ENCODE measurements at regions not wholly inside any gene's neighbourhood (a gene's known extent, or its start where the extent isn't known, plus 50 kb on each side); places are given as distances from the start of the nearest gene placed in this dataset.

DNA sequence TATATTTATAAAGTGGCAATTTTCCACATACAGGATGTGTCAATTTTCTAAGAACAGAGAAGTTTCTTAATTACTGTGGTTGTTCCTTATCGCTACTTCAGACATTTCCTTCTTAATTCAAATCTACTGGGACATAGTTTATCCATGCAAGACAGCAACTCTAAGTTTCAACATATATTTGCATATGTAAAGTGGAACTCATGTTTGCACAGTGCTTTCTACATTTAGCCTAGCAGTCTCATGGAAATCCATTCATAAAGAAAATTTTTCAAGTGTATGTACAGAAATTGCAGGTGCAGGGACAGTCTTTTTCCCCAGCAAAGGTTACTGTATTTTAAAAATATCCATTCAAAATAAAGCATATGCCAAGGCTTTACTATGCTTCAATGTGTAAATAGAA, 956.7 kb upstream of the SEL1L start:
- DNase-seq = no peak

DNA sequence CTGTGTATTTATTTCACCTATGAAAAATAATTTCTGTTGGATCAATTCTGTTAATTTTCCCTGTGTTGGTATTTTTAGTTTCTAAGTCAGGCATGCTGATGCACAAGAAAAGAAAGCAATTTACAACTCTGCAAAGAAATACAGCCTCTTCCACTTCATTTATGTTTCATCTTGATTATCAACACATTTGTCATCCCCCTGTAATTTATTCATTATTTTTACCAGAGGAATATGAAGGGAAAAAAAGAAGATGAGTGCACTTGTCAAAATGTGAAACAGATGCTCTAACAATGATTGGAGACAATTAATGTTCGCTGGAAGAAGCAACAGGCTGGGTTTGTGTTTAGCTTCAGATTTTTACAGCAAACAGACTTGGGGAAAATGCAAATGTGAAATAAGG, 958.5 kb upstream of the SEL1L start:
- no peak for DNase-seq

DNA sequence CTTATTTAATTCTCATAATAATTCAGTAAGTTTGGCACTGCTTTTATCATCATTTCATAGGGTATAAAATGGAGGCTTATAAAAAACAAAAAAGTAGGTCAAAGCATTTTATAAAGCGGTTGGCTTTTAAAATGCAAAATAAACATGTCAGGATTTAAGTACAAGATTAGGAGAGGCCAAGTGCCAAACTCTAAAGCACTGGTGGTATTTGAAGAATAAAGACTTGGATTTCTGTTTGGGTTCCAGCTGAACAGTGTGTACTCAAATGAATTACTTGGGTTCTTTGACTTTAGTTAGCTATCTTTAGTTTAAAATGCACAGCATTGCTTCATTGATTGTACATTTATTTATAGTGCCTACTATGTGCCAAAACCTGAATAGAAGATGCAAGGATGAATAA, 966.6 kb upstream of the SEL1L start:
- DNase-seq = no peak

DNA sequence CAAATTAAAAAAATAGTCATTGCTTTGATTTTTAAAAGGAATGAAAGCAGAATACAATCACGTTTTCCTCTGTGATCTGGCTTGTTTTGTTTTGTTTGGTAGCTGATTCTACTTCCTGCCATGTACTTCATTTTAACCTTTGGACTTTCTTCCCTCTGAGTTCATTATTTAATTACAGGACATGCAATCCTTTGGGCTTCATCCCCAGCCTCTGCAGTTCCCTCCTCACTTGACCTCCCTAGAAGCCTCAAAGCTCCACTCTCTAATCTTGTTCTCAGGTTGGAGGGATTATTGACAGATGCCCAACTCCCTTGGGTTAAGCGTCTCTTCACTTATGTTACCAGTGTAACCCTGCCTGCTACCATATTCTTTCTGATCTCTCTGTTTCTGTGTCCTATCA, 967.9 kb upstream of the SEL1L start:
- DNase-seq = no peak

DNA sequence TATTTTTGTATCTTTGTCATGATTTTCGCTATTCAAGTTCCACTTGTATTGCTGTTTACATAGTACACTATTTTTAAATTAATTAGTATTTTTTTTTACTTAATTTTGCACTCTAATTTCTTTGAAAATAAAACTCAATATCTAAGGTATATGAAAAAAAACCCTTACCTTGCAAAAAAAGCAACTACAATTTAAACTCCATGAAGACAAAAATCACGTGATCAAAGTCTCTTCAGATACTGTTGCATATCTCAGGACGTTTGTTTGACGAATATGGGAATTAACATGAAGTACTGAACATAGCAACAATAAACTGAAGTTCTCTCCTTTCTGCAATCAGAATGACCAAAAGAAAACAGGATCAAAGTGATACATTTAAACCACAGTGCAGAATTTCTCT, 968.4 kb upstream of the SEL1L start:
- no peak for DNase-seq

DNA sequence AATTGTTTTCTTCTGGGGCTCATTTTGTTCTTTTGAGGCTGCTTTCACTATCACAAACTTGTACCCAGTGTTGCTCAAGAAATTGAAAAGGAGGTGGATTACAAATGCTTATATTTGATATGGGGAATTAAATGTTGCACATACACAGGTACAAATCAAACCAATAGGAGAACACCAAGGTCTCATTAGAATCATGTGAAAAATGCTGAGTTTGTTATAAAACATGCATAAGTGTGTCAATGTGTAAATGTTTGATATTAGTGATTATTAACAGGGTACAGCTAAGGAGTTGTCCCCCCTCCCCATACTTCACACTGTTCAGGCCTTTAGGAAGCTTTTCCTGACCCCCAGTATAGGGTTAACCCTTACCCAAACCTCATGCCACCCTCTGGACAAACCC, 971.2 kb upstream of the SEL1L start:
- DNase-seq = no peak

DNA sequence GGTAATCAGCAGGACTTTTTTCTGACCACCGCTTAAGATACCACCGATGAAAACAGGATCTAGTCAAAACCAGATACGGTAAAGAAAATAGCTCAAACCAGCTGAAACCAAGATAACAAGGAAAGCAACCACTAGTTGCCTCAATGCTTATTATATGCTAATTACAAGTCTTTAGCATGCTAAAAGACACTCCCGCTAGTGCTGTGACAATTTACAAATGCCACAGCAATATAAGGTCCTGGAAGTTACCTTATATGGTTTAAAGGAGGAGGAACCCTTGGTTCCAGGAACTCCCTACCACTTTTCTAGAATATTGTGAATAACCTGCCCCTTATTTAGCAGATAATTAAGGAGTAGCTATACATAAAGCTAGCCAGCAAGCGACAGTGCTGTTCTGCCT, 976.4 kb upstream of the SEL1L start:
- DNase-seq = no peak

DNA sequence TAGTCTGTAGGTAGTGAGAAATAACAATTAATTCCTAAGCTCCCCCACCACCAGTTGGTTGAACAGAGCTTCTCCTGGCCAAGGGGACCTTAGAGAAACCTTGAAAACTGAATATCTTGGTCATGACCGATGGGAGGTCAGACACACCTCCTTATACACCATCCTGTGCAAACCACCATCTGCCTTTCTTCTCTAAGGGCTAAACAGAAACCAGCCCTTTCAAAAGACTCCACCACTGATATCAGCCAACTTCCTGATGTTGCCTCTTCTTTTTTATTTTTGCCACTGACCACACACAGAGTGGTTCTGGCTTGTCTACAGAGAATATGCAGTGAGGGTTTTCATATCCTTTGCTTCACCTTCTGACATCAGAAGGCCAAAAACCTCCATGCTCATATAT, 977.7 kb upstream of the SEL1L start:
- DNase-seq = no peak

DNA sequence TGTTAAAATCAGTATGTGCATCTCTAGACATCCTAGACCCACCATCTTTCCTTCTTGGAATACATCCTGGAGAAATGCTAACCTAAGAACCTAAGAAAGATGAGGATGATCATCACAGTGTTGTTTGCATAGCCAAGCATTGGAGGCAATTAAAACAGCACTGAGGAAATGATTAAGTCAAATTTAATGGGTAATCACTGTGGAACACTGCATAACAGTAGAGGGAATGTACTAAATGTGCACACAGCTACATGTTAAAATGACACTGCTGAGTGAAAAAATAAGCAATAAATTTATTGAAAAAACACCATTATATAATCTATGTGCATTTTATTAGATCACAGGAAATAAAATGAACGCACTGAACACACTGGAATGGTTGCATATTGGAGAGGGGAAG, 987.1 kb upstream of the SEL1L start:
- DNase-seq = no peak

DNA sequence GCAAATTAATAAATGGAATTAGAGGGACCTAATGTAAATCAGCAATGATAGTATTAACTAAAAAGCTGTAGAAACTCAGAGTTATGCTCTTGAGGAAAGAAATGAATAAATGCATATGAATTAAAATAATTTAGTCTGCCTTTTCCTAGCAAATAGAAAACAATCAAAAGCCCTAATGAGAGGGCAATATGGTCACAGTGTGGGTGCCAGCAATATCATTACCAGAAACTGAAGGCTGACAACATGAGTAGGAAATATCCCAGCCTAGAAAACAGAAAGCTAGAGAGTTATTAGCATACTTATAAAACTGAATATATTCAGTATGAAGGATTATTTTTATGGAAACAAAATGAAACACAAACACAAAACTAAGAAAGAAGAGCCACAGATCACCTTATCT, 987.5 kb upstream of the SEL1L start:
- no peak for DNase-seq

DNA sequence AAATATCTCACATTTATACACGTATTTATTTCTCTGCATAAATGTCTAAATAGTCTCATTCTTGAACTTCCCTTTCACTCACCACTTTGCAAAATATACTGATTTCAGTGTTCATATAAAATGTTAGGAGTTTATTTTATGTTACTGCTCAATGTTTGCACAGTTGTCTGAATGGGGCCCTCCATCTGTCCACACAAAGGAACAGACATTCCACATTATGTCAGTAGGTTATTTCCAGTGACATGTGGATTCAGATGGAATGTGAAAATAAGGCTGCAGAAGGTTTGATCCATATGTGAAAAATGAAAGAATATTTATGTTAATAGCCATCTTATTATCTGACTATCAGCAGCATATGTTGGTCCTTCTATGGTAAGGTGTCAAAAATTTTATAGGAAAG, 994.4 kb upstream of the SEL1L start:
- no peak for DNase-seq

DNA sequence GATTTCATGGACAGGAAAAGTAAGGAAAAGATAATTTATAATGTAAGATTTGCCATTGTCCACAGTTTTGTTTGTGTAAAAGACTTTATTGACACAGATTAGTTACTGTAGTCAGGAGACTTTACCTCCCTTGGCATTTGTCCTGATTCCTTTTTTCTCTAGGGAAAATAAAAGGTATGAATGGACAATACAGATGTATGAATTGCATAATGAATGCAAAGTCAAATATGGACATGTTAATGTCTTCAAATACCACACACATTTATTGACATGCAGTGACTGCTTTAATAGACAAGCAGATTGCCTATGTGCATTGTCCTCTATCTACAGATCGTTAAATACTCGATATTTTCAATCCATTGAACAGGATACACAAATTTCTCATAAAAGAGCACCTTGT, 999.7 kb upstream of the SEL1L start:
- no peak for DNase-seq

DNA sequence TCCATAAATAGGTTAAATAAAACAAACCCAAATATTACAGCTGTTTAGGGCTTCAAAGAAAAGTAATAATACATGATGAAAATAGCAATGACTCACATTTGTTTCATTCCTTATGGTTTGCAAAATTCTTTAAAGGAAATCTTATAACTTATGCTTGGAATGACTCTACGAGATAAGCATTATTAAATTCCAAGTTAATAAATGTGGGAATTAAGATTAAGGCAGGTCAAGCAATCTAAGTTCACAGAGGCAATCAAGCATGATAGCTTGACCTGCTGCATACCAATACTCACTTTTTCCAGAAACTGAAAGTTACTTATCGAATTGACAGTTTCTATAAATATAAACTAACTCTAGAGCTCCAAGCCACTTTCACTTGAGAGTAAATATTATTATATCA, 1002.9 kb upstream of the SEL1L start:
- DNase-seq = no peak

DNA sequence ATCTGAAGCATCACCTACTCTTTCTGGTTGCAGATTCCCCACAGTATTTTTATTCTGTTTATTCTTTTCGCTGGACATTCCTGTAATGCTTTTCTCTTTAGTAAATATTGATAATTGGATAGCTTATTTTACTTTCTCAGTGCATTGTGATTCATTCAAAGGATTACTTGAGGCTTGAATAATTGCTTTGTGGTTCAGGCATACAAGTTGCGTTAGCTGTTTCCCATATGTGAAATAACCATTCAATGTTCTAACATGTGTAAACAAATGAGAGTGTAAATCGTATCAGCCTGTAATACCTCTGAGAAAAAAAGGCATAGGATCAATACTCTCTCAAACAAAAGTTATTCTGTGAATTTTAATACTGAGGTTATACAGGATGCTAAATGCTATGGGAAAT, 1004.2 kb upstream of the SEL1L start:
- no peak for DNase-seq

DNA sequence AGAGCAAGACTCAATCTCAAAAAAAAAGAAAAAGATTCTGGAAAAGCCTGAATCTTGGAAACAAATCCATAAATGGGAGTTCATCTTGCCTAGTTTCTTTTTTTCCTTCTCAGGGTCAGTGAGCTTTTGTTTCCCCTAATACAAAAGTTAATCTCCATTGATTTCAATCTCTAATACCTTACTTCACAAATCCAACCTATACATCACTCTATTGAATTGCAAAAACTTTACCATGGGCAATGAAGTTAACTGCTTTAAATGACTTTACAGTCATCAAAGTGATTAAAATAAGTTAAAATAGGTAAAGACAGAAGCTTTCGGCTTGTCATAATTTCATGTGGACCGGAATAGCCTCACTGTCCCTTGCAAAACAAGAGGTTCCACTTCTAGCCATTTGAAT, 1012.7 kb upstream of the SEL1L start:
- DNase-seq = no peak

DNA sequence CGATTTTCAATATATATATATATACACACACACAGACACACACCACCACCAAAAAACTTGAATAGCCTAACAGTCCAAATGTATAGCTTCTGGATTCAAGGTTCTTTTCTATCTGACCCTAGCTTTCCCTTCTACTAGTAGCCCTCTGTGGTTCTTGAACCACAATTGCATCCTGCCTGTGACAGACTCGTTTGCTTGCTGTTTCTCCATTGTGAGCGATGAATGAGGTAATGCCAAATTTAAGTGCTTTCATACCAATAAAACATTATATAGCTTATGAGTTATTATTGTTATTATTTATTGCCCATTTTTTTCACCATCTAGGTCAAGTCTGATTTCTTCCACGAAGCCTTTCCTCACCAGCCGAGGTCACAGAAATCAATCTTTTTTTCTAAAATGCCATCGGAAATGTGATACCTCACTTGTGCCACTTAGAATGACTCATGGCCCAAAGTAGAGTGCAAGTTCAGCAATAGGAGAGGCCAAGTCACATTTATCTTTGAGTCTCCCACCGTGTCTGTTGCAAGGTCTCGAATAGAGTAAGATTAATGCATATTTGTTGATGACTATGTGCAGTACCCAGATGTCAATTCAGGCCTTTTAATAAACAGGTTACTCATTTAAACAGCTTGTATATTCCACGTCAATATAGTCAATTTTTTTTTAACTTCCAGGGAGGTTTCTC, 1015.8 kb upstream of the SEL1L start:
- DNase-seq = no peak

DNA sequence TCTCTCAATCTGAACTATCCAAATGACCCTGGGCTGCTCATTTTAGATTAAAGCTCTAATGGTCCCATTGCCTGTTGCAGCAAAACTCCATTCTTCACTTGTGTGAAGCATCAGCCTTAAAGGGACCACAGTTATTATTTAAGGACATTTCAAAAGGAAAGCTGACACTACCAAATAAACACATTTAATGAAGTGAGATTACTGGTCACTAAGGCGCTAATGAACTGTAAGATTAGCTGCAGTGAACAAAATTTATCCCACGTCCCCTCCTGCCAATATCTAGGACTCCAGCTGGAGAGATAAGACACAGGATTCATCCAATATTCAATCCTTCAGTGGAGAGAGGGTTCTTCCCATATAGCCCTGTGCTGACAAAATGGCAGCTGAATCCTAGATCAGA, 1029.2 kb upstream of the SEL1L start:
- DNase-seq = no peak

DNA sequence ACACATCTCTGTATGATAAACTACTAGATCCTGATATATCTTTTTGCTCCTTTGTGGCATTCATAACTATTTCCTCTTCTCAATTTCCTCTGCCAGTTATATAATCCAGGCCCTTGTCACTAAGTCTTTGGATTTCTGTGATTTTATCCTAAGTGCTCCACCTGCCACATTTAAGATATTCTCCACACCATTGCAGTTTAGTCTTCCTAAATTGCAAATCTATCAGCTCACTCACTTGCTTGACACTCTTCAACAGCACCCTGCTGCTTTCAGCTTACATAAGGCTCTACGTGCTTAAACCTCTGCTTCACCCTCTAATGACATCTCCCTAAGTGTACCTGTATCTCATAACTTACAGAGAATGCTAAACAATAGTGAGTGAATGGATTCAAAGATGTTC, 1032.2 kb upstream of the SEL1L start:
- DNase-seq = no peak

DNA sequence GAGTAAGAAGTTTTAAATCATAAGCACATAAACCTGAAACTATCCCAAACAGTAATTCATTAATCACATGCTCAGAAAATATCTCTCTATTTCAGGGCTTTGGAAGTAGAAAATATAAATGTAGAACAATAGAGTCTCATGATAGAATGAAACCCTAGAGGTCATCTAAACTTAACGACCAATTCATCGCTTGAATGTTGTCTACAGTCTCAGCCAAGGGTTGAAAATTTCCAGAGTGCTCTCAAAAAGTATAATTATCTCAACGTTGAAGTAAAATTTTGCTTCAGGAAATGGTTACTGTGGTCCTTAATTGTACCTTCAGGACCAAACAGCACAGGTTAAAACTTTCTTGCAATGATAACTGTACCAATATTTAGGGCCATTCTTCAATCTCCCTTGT, 1053.6 kb upstream of the SEL1L start:
- DNase-seq = no peak

DNA sequence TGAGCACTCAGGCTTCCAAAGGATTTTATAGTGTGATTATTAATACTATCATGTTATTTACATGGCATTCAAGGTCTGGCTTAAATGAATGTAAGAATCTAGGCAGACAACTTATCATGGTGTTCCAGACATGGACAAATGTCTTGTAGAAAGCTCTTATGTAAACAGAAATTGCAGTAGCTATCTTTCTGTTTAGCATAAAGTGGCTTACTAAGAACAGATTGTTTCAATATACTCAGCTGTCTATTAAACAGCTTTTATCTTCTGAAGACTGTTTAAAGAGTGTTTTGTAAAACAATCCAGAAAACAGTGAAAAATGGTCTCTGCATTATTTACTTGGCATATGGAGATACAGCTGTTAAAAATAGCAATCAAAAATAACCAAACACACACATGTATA, 1061.8 kb upstream of the SEL1L start:
- no peak for DNase-seq

DNA sequence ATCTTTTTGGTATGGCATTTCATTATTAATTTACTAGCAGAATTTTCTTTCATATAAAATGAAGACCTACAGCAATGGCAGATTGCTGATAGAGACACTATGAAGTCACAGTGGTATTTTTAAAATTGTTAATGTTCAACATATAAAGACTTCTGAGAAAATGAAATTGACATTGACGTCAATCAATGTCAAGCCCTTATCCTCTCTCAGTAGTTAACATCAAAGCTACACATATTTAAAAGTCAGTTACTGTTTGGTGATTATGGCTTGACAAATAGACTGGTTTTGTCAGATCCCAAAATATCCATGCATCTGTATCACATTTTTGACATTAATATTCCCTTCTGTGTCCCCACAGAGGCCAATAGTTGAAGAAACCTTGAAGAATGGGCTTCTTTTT, 1069.1 kb upstream of the SEL1L start:
- no peak for DNase-seq

DNA sequence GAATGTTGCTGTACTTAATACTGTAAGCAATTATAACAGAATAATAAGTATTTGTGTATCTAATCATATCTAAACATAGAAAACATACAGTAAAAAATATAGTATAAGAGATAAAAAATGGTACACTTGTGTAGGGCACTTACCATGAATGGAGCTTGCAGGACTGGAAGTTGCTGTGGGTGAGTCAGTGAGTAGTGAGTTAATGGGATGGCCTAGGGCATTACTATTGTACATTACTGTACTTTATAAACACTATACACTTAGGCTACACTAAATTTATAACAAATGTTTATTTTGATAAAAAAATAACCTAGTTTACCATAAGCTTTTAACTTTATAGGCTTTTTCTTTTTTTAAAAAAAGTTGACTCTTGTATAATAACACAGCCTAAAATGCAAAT, 1071.2 kb upstream of the SEL1L start:
- no peak for DNase-seq

DNA sequence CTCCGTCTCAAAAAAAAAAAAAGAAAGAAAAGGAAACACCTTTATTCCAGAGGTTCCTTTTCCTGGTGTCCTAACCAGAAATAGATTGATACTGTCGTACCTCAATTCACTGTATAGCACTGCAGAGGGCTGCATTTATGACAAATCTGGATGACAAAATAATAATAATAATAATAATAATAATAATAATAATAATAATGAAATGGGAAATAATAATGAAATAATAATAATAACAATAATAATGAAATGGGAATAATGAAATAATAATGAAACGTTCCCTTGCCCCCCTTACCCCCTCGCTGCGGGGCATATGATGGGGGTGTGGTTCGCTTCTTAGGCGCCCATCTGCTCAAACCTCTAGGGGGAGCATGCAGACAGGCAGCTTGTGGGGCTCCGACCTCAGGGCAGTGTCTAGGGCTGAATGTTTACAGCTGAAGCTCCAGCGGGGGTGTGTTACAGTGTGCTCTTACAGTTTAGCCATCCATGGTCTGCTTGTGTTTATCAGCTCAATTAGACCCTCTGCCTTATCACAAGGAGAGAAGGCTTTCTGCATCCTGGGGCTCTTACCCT, 1088.3 kb upstream of the SEL1L start:
- DNase-seq = no peak

DNA sequence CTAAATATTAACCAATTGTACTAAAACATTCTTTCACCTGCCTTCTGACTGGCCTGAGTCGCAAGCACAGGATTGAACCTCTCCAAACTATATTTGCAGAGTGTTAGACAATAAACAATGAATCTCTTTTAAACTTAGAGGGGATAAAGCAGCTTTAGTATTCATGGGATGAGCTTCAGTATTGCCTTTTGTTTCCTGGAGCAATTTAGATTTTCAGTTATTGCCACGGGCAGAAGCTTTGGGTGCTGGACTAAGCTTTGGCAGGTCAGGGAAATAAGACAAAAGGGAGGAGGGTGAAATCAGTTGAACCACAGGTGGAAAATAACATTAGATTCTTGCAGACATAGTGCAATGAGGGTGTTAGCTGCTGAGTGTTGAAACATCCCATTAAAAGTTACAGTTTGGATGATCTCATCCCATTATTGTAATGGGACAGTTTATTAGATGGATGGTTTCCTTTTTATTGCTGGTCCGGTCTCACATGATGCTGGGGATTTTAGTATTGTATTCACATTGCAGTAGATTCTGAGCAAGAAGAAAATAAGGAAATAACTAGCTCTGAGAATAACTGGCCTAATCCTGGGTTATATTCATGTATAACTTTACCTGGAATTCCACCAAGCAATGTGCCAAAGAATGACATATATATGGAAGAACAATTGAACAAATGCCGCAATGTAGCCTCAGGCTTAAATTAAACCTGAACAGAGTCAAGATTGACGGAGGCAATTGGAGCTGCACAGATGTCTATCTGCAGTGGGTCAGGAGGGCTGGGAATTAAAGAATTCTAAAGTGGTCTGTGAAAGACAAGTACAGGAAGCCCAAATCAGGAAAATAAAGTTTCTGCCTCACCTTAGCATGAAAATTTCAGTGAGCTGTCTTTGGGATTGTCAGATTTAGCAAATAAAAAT, 1092.8 kb upstream of the SEL1L start:
- DNase-seq = no peak
